GM21786 (cell line): ENCODE measurements at regions not wholly inside any gene's neighbourhood (a gene's known extent, or its start where the extent isn't known, plus 50 kb on each side); places are given as distances from the start of the nearest gene placed in this dataset.

Source experiments
- ATAC-seq: cut with Tn5 transposase; IDR thresholded peaks from one replicate; pipeline ENCODE4 v1.9.1; 2021; ENCODE audit not compliant: unreplicated experiment

DNA sequence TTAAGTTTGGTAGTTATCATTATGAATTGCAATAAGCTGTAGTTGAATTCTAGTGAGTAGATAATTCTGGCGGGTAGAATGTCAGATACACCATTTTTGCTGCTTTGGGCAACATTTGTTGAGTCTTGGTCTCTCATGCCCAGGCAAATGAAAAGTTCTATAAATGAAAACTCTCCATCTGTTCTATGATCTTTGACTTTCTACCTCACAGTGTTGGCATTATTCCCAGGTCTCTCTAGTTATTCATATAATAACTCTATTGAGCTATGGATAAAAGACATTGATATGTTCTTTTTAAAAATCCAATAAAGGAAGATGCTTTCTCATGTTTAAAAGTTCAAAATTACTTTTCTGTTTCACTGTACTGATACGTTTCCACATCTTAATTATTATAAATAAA is 415.3 kb upstream of the SEMA3D start:
- ATAC-seq = no peak

DNA sequence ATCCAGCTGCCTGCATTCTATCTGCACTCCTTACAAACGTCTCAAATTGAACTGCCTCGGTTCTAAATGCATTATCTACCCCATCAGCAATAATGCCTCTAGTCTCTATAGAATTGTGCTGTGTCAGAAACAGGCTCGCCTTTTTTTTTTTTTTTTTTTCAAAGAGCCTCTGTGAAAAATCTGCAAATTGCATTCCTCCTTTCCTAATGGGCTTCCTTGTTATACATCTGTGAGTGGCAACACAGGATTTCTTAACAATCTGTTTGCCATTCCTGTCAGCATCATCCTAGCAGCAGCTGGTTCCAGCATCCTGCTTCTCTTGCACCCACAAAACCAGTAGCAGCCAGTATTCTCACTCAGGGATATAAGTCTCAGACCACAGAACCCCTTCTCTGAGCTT is 413.5 kb upstream of the SEMA3D start:
- ATAC-seq = no peak

DNA sequence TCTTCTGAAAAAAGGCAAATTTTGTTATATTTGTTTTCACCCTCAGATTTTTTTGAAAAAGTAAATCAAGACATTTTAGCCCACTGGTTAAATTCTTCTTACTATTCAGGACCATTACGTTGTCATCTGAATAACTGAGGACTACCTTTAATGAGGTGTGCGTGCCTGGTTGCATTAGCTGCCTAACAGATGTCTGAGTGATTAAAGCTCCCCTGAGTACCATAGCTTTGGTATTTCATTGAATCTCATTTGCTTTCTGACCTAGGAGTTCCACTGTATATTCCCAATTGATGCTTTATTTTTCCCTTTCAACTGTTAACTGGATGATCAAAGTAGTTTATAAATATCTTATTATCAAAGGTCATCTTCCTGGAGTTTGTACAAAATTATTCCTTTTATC is 410.0 kb upstream of the SEMA3D start:
- no peak for ATAC-seq

GRCh38 chr7:85595750-85596178 is 408.9 kb upstream of the SEMA3D start:
- no peak for ATAC-seq

- no peak for ATAC-seq
Observed at GRCh38 chr7:85593355-85593754, 406.5 kb upstream of the SEMA3D start.

DNA sequence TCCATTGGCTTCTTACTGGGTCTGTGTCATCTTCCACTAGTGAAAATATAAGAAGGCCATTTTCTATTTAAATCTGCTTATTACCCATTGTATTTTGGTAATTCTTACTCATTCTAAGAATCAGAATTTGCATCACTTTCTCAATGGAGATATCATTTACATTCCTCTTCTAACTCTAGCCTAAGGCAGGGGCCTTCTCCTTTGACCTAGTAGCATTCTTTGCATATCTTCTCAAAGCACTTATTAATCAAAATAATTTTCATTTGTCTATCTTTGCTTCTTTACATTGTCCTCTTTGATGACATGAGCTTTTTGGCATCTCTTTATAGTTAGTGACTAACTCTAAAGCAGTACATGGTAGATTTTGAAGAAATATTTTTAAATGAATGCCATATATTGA is 400.9 kb upstream of the SEMA3D start:
- no peak for ATAC-seq

DNA sequence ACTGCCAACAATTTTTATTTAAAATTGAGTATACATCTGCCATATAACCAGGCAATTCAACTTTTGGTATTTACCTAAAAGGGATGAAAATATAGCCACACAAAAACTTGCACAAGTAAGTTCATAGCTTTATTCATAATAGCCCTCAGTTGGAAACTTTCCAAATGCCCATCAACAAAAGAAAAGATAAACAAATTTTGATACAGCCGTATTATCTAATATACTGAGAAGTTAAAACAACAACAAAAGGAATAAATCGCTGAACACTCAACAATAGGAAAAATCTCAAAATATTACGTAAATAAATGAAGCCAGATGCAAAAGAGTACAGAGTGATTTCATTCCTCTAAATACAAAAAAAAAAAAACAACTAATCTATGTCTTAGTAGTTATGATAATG is 399.2 kb upstream of the SEMA3D start:
- no peak for ATAC-seq

GRCh38 chr7:85583131-85583953 is 396.5 kb upstream of the SEMA3D start:
- no peak for ATAC-seq

GRCh38 chr7:85573844-85574243 is 387.0 kb upstream of the SEMA3D start:
- no peak for ATAC-seq

- no peak for ATAC-seq
Observed at GRCh38 chr7:85573346-85573745, 386.5 kb upstream of the SEMA3D start.

GRCh38 chr7:85570898-85571297 is 384.0 kb upstream of the SEMA3D start:
- no peak for ATAC-seq

DNA sequence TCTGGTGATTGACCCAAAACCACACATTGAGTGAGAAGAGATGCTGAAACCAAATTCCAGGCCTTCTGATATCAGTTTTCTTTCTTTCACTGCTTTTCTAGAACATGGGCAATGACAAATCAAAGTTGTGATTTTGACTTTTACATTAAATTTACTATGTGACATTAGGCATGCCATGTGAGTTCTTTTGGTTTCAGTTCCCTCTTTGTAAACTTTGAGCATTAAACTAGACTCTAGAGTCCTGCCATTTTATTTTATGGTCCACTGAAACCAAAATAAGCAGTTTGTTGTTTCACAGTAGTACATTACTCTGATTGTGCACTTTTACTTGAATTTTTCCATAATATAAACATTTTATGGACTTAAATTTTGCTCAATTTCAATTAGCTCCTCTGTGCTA is 381.1 kb upstream of the SEMA3D start:
- ATAC-seq = peak; percentile 87

DNA sequence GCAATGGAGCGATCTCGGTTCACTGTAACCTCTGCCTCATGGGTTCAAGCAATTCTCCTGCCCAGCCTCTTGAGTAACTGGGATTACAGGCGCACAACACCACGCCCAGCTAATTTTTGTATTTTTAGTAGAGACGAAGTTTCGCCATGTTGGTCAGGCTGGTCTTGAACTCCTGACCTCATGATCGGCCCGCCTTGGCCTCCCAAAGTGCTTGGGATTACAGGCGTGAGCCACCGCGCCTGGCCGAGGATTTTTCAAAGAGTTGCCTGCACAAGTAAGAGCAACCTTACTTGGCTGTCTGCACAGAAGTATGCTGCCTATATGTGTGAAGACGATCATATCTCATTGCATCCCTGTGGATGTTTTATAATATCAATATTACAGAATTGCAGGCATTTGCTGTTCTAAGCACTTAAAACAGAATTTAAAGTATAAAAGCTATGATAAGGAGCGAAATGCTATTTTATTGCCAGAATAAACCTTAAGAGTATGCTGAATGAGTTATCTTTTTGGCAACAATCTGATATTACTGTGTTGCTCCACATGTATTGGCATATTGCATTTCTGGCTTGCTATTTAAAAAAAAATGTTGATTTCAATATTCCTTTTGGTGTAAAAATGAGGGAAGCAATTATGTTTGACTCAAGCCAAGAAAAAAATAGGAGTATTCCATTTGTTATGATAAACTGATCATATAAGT is 379.4 kb upstream of the SEMA3D start:
- ATAC-seq = no peak

DNA sequence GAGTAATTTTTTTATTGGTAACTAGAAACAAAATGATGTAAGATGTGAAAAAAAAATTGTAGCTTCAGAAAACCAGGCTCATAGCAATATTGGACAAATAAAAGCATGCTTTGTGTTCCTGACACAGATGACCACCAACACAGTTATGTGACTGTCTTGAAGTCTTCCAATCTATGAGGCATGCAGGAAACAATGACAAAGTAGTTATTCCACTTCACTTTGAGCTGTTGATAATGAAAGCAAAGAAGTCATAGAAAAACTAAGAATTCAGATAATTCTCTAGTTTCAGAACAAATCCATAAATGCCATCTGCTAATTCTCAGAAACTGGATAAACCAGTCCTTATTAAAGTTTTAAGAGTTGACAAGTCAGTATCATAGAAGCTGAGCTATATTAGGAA is 378.4 kb upstream of the SEMA3D start:
- no peak for ATAC-seq

- ATAC-seq = no peak
Observed at GRCh38 chr7:85564861-85565260, 378.0 kb upstream of the SEMA3D start.

DNA sequence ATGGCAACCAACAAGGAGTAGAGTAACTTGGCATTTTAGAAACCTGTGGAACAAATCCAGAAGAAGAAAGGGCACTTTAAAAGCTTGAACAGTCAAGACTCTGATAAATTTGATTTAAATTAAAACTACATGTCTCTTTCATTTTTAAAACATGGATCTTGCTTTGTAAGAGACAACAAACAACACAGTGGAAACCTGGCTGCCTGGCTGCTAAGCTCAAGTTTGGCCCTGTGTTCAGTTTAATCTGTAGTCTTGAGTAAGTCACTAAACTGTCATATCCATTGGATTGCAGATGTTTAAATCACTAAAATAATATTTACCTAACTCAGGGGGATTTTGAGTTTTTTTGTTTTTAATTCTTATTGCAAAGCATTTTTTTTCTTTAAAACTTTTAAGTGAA is 374.9 kb upstream of the SEMA3D start:
- no peak for ATAC-seq

DNA sequence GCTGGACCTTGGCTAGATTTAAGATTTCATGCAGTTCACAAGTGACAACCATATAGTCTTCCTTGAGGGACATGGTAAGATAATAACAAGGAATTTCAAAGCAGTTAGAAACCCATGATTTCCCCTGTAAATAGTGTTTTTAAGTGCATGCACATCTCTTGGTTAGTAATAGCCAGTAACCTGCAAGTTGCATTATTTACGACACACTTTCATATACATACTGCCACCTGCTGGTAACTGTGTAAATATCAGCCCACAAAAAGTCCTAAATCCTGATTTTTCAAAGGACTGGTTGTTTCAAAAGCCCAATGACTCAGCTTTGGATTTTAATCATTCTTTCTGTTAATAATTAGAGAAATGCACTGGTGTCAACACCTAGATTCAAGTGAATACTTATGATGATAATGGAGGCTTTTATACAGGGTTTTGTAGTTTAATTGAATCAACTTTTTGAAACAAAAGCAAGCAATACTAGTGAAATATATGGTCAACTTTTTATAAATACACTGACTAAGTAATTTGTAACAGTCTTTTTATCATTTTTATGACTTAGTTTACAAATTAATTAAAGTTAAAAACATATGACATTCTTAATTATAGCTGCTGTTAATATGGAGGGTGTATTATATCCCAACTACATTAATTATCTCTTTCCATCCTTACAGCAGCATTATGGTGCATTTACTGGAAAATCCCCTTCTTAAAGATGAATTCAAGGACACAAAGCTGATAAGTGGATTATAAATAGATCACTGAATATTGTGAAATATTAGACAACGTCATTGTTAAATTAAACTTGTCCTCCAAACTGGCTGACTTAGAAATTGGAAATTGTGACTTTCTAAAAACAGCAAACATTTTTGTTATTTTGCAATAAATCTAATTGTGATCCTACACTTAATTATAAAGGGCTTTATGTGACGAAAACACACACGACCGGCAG is 367.7 kb upstream of the SEMA3D start:
- peak; percentile 86 for ATAC-seq

DNA sequence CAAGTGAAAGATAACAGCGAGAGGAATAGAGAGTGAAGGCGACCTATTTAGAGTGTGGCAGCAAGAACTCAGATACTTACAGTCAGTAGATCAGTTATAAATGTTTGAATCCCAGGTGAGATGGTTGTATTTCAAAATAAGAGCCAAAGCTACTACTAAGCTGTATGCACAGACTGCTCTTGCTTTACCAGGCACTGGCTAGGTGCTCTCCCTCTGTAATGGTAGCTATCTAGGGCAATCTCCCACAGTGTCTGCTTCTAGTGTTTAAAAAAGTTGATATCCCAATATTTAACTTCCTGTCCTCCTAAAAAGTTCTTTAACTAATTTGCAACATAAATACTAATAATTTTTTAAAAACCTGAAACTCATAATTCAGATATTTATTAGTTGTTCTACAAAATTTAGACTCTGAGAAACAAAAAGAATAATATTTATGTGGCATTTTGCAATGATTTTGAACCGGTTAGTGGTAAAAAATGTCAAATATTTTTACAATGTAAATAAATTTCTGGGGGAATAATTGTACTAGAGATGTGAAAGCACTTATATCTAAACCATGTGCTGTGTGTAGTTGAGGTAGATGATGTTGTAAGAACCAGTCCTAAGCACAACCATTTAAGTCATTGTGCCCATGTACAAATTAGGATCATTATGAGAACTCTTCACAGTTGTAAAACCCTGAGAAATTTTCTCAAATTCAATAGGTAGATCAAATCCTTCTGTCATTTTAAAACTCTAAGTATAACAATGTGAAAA is 349.3 kb upstream of the SEMA3D start:
- no peak for ATAC-seq

- no peak for ATAC-seq
Observed at GRCh38 chr7:85529831-85530230, 343.0 kb upstream of the SEMA3D start.

GRCh38 chr7:85529201-85529600 is 342.3 kb upstream of the SEMA3D start:
- no peak for ATAC-seq

DNA sequence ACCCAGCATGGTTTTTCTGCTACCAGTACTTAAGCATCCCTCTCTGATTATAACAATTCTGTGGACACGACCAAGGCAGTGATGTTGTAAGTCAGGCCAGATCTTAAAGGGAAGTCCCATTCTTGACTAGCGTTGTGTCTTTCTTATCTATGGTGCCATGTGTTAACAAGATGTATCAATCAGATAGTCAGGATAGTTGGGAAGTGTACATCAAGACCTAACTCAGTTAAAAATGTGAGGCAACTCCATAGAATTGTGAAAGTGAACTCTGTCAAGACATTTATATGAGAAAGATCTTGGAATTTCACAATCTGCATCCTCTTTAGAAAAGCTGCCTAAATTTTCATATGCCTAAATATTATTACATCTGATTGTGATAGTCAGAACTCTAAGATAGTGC is 341.7 kb upstream of the SEMA3D start:
- no peak for ATAC-seq
